Ovary (tissue), 7 donors: ENCODE measurements at regions not wholly inside any gene's neighbourhood (a gene's known extent, or its start where the extent isn't known, plus 50 kb on each side); places are given as distances from the start of the nearest gene placed in this dataset.

Experiments
- DNase-seq, 5 donors: peaks; one replicate each; pipeline ENCODE4 v3.0.0-alpha.2; 2019 to 2020
- H3K27ac ChIP-seq, 2 donors: fragments of 200-600 bp; one replicate each; pipeline versions ENCODE4 v1.5.1 to v1.8.0; 2019 to 2022
- H3K27me3 ChIP-seq: fragments of 200-600 bp; one replicate; pipeline ENCODE4 v1.8.0; 2022
- H3K36me3 ChIP-seq: fragments of 200-600 bp; sonication (generic); one replicate; pipeline ENCODE4 v1.5.1; 2019
- H3K4me1 ChIP-seq: one replicate; pipeline ENCODE4 v1.8.1; 2013; ENCODE audit warnings: mild to moderate bottlenecking, moderate library complexity; ENCODE audit not compliant: insufficient read depth
- H3K4me3 ChIP-seq: fragments of 200-600 bp; sonication (generic); one replicate; pipeline ENCODE4 v1.5.1; 2017
- H3K9me3 ChIP-seq, 2 donors: fragments of 200-600 bp in 1 of 2; sonication (generic) in 1 of 2; one replicate each; pipeline versions ENCODE4 v1.5.1 to v1.8.1; 2013 to 2019; ENCODE audit warnings: mild to moderate bottlenecking in 1 of 2, moderate library complexity in 1 of 2
- EP300 ChIP-seq: sonication (generic); formaldehyde crosslinking; IDR thresholded peaks from one replicate; pipeline ENCODE4 v1.6.1; 2017; ENCODE audit warnings: antibody characterized with exemption
- POLR2A ChIP-seq: fragments of 450-650 bp; IDR thresholded peaks from one replicate; pipeline ENCODE4 v1.6.1; 2017; ENCODE audit warnings: antibody characterized with exemption, mild to moderate bottlenecking, moderate library complexity
- WGBS, 3 donors: extraction: QIAGEN DNeasy Blood & Tissue Kit in 1 of 3; methylation state at CpG; one replicate each; pipeline versions ENCODE4 v1.1.5 to v1.1.7; 2013 to 2017; 5-methylcytosine and 5-hydroxymethylcytosine counted together
- intact Hi-C, 4 donors: fragments of 100-400 bp; cut with DNase I; formaldehyde crosslinking; loops; one replicate each; pipeline versions ENCODE4 v1.11.0 to v1.15.1; 2022 to 2023
- TF ChIP-seq, protein P1 (sequence below), 3 donors: fragments of 450-650 bp in 2 of 3; fragments of 200-600 bp in 1 of 3; IDR thresholded peaks; one replicate each; pipeline versions ENCODE4 v1.5.1 to v1.8.0; 2016 to 2022; ENCODE audit warnings: antibody characterized with exemption in 3 of 3, mild to moderate bottlenecking in 1 of 3
- donor health status: DM: no; HTN: no; CAD: no; lungs with moderate emphysema.
- donor health status: DM: no; HTN: no; CAD: no.
- donor health status: Bipolar disorder and iron deficiency.
- donor health status: DM: no; HTN: no; CAD: no.
- donor health status: DM: yes; HTN: yes; CAD: no.

DNA sequence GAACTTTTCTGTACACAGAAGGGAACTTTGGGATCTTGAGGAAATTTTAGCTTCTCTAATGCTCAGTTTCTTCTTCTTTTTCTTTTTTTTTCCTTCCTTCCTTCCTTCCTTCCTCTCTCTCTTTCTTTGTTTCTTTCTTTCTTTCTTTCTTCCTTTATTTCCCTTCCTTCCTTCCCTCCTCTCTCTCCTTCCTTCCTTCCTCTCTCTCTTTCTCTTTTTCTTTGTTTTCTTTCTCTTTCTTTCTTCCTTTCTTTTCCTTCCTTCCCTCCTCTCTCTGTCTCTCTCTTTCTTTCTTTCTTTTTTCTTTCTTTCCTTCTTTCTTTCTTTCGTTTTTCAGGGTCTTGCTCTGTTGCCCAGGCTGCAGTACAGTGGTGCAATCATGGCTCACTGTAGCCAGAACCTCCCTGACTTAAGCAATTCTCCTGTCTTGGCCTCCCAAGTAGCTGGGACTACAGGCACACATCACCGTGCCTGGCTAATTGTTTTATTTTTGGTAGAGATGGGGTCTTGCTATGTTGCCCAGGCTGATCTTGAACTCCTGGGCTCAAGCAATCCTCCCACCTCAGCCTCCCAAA lies 58.6 kb upstream of the SDK1 start:
- TF ChIP-seq EP300 (no peak), POLR2A (no peak)
- TF ChIP-seq, protein P1, sequence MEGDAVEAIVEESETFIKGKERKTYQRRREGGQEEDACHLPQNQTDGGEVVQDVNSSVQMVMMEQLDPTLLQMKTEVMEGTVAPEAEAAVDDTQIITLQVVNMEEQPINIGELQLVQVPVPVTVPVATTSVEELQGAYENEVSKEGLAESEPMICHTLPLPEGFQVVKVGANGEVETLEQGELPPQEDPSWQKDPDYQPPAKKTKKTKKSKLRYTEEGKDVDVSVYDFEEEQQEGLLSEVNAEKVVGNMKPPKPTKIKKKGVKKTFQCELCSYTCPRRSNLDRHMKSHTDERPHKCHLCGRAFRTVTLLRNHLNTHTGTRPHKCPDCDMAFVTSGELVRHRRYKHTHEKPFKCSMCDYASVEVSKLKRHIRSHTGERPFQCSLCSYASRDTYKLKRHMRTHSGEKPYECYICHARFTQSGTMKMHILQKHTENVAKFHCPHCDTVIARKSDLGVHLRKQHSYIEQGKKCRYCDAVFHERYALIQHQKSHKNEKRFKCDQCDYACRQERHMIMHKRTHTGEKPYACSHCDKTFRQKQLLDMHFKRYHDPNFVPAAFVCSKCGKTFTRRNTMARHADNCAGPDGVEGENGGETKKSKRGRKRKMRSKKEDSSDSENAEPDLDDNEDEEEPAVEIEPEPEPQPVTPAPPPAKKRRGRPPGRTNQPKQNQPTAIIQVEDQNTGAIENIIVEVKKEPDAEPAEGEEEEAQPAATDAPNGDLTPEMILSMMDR (IDR thresholded peaks at IDR 0.05): no peak
- no peak for DNase-seq

DNA sequence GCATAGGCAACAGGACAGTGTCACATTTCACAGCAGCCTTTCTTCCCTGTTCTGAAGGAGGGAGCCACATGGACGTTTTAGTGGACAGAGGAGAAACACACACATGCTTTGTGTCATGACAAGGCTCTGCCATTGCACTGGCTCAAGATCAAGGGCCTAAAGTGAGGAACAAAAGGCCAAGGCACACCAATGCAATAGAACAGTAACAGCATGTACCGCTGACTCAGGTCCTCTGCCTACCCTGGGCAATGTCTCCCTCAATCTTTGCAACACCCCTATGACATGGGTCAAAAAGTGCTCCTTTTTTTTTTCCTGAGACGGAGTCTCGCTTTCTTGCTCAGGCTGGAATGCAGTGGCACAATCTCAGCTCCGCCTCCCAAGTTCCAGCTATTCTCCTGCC lies 57.8 kb upstream of the SDK1 start:
- DNase-seq: no peak
- Histone ChIP-seq H3K27me3 (no peaks in the 10 kb centered on the region), H3K4me3 (no peak overlapping the region), H3K9me3 (no peaks in the 10 kb centered on the region), H3K27ac (no peak overlapping the region), H3K4me1 (no peaks in the 10 kb centered on the region), H3K36me3 (no peaks in the 10 kb centered on the region)
- intact Hi-C loops: no loop called here
- TF ChIP-seq POLR2A (no peak), EP300 (no peak)
- TF ChIP-seq, protein P1 (IDR thresholded peaks at IDR 0.05): no peak
- WGBS, 3 donors: 72 to 79% (median 77%) methylated on average over 5 of the region's 5 CpGs

More for the DNA sequence above, 58.6 kb upstream of the SDK1 start:
- 78 to 84% (median 83%) methylated on average over 2 of the region's 2 CpGs for WGBS, 3 donors
- Histone ChIP-seq H3K27ac (no peak overlapping the region), H3K4me1 (no peaks in the 10 kb centered on the region), H3K9me3 (no peaks in the 10 kb centered on the region), H3K4me3 (no peak overlapping the region), H3K36me3 (no peaks in the 10 kb centered on the region), H3K27me3 (no peaks in the 10 kb centered on the region)
- intact Hi-C loops: no loop called here

DNA sequence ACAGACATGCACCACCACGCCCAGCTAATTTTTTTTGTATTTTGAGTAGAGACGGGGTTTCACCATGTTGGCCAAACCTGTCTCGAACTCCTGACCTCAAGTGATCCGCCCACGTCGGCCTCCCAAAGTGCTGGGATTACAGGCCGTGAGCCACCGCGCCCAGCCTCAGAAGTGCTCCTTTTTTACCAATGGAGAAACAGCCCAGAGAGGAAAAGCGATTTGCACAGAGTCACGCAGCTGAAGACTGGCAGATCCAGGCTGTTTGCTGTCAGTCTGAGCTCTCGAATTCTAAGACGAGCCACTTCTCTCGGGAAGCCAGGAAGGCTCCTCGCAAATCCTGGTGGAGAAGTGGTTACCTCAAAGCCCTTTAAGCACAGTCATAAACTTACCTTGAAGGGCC lies 57.4 kb upstream of the SDK1 start:
- no peaks in the 10 kb centered on the region for H3K36me3 ChIP-seq
- no peaks in the 10 kb centered on the region for H3K9me3 ChIP-seq
- H3K4me3 ChIP-seq: no peak overlapping the region
- no peaks in the 10 kb centered on the region for H3K4me1 ChIP-seq
- H3K27ac ChIP-seq: no peak overlapping the region
- DNase-seq: no peak
- 83 to 92% (median 87%) methylated on average over 15 of the region's 15 CpGs for WGBS, 3 donors
- no peaks in the 10 kb centered on the region for H3K27me3 ChIP-seq
- TF ChIP-seq POLR2A: no peak
- TF ChIP-seq EP300: no peak
- TF ChIP-seq, protein P1 (IDR thresholded peaks at IDR 0.05): no peak
- intact Hi-C loops: no loop called here

DNA sequence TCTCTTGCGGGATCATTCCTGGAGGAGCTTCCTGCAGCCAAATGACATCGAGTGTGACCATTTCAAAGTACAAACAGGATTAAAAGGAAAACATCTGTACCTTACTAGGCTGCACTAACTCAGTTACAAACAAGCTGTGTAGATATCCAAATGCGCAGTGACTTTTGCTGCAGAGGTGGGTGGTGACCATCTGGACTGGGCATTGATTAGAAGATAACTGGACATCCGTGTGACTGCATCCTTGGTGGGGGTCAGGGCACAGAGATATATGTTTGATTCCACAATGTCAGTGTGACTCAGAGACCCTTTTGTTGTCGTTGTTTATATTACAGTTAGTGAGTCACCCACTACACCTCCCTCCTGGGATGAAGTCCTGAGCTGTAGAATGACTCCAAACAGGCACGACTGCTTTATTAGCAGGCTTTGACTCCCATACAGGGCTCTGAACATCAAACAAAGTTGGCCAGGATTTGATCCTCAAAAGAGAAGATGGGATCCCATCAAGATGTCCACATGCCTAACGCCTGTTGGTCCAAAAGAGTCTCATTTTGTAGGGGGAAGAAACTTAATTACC lies 56.7 kb upstream of the SDK1 start:
- no peaks in the 10 kb centered on the region for H3K27me3 ChIP-seq
- H3K4me1 ChIP-seq: no peaks in the 10 kb centered on the region
- DNase-seq: no peak
- 47 to 55% (median 49%) methylated on average over 7 of the region's 7 CpGs for WGBS, 3 donors
- no peaks in the 10 kb centered on the region for H3K9me3 ChIP-seq
- H3K4me3 ChIP-seq: no peak overlapping the region
- TF ChIP-seq POLR2A: no peak
- no peak for TF ChIP-seq EP300
- TF ChIP-seq, protein P1 (IDR thresholded peaks at IDR 0.05): no peak
- no peaks in the 10 kb centered on the region for H3K36me3 ChIP-seq
- H3K27ac ChIP-seq: no peak overlapping the region
- intact Hi-C loops: no loop called here
